H7 (cell line): ENCODE measurements at regions not wholly inside any gene's neighbourhood (a gene's known extent, or its start where the extent isn't known, plus 50 kb on each side); places are given as distances from the start of the nearest gene placed in this dataset.
"Not testable (repeated sequence)": the region's sequence is repeated elsewhere in the genome, so short reads cannot be mapped to it uniquely, and the experiment has no call there.

Experiments used
- DNase-seq: peaks from one replicate; pipeline ENCODE4 v3.0.0; 2012
- H3K27me3 ChIP-seq: 2 replicates; pipeline ENCODE4 v1.6.0; 2011; ENCODE audit warnings: mild to moderate bottlenecking, low read length; ENCODE audit not compliant: control insufficient read depth, insufficient read depth
- H3K36me3 ChIP-seq: replicated peaks from 2 replicates; pipeline ENCODE4 v1.5.1; 2011; ENCODE audit warnings: low read length; ENCODE audit not compliant: control insufficient read depth, insufficient read depth
- H3K4me3 ChIP-seq: 2 replicates; pipeline ENCODE4 v1.5.1; 2011; ENCODE audit warnings: low read depth, mild to moderate bottlenecking, control low read depth, low read length, moderate library complexity; ENCODE audit not compliant: insufficient read depth

GRCh38 chr14:51366460-51366859 is 126.4 kb downstream of the TMX1 start:
- not testable (repeated sequence) for H3K4me3 ChIP-seq, H3K36me3 ChIP-seq, DNase-seq, H3K27me3 ChIP-seq

- H3K27me3 ChIP-seq, H3K36me3 ChIP-seq, H3K4me3 ChIP-seq: not testable (repeated sequence)
- peak; percentile 50 for DNase-seq
These were observed 127.0 kb downstream of the TMX1 start for GRCh38 chr14:51366866-51367599.

GRCh38 chr14:51367600-51367931 is 127.5 kb downstream of the TMX1 start:
- no peak overlapping the region for H3K4me3 ChIP-seq
- DNase-seq = no peak
- no peaks in the 10 kb centered on the region for H3K36me3 ChIP-seq
- no peaks in the 10 kb centered on the region for H3K27me3 ChIP-seq

- no peaks in the 10 kb centered on the region for H3K36me3 ChIP-seq
- no peak overlapping the region for H3K4me3 ChIP-seq
- no peak for DNase-seq
- no peaks in the 10 kb centered on the region for H3K27me3 ChIP-seq
These were observed 128.7 kb downstream of the TMX1 start for GRCh38 chr14:51368721-51369163.

- Histone ChIP-seq H3K27me3 (no peaks in the 10 kb centered on the region), H3K36me3 (no peaks in the 10 kb centered on the region), H3K4me3 (no peak overlapping the region)
- peak; percentile 58 for DNase-seq
These were observed 129.8 kb downstream of the TMX1 start for GRCh38 chr14:51369814-51370213.

GRCh38 chr14:51370758-51371386 is 130.8 kb downstream of the TMX1 start:
- H3K36me3 ChIP-seq = no peaks in the 10 kb centered on the region
- DNase-seq = no peak
- no peaks in the 10 kb centered on the region for H3K27me3 ChIP-seq
- H3K4me3 ChIP-seq = no peak overlapping the region

- H3K27me3 ChIP-seq, H3K36me3 ChIP-seq, H3K4me3 ChIP-seq, DNase-seq: not testable (repeated sequence)
These were observed 137.1 kb downstream of the TMX1 start for GRCh38 chr14:51377186-51377585.

- no peak for DNase-seq
- Histone ChIP-seq H3K4me3 (no peak overlapping the region), H3K27me3 (no peaks in the 10 kb centered on the region), H3K36me3 (no peaks in the 10 kb centered on the region)
These were observed 142.5 kb downstream of the TMX1 start for GRCh38 chr14:51382506-51382905.

GRCh38 chr14:51386411-51386810 is 146.4 kb downstream of the TMX1 start:
- Histone ChIP-seq H3K27me3 (no peaks in the 10 kb centered on the region), H3K4me3 (no peak overlapping the region), H3K36me3 (no peaks in the 10 kb centered on the region)
- DNase-seq = no peak

GRCh38 chr14:51386983-51387735 is 147.1 kb downstream of the TMX1 start:
- H3K27me3 ChIP-seq = no peaks in the 10 kb centered on the region
- H3K36me3 ChIP-seq = no peaks in the 10 kb centered on the region
- H3K4me3 ChIP-seq = no peak overlapping the region
- DNase-seq = no peak

GRCh38 chr14:51392416-51392815 is 152.4 kb downstream of the TMX1 start:
- DNase-seq = no peak
- H3K36me3 ChIP-seq = no peaks in the 10 kb centered on the region
- no peaks in the 10 kb centered on the region for H3K27me3 ChIP-seq
- no peak overlapping the region for H3K4me3 ChIP-seq

- no peak overlapping the region for H3K4me3 ChIP-seq
- no peaks in the 10 kb centered on the region for H3K36me3 ChIP-seq
- DNase-seq = no peak
These were observed 154.3 kb downstream of the TMX1 start for GRCh38 chr14:51394384-51394783.

GRCh38 chr14:51394804-51395203 is 154.8 kb downstream of the TMX1 start:
- Histone ChIP-seq H3K4me3 (no peak overlapping the region), H3K36me3 (no peaks in the 10 kb centered on the region), H3K27me3 (no peaks in the 10 kb centered on the region)
- DNase-seq = no peak

More at GRCh38 chr14:51394384-51394783, 154.3 kb downstream of the TMX1 start:
- H3K27me3 ChIP-seq = no peaks in the 10 kb centered on the region

GRCh38 chr14:51395361-51395849 is 155.4 kb downstream of the TMX1 start:
- Histone ChIP-seq H3K4me3 (no peak overlapping the region), H3K36me3 (no peaks in the 10 kb centered on the region), H3K27me3 (no peaks in the 10 kb centered on the region)
- no peak for DNase-seq
